OCI-LY1 (cell line): ENCODE measurements at regions not wholly inside any gene's neighbourhood (a gene's known extent, or its start where the extent isn't known, plus 50 kb on each side); places are given as distances from the start of the nearest gene placed in this dataset.

Experiments
- H2AFZ ChIP-seq: fragments of 200-600 bp; sonication (generic), shearing (Covaris generic); 2 replicates; pipeline ENCODE4 v1.6.0; 2014; ENCODE audit warnings: antibody characterized with exemption, mild to moderate bottlenecking, low read length
- H3F3A ChIP-seq: fragments of 200-600 bp; sonication (generic), shearing (Covaris generic); 2 replicates; pipeline ENCODE4 v1.6.0; 2014; ENCODE audit warnings: mild to moderate bottlenecking, antibody characterized with exemption, low read length, moderate library complexity; ENCODE audit not compliant: insufficient read depth
- H3K27ac ChIP-seq: fragments of 200-600 bp; sonication (generic); 2 replicates; pipeline ENCODE4 v1.5.1; 2014; ENCODE audit warnings: low read length, mixed run types, mild to moderate bottlenecking, low read depth; ENCODE audit not compliant: poor library complexity, severe bottlenecking
- H3K27me3 ChIP-seq: fragments of 200-600 bp; sonication (generic); 2 replicates; pipeline ENCODE4 v1.6.0; 2014; ENCODE audit warnings: antibody characterized with exemption, mild to moderate bottlenecking, low read length, moderate library complexity; ENCODE audit not compliant: insufficient read depth
- H3K36me3 ChIP-seq: fragments of 200-600 bp; sonication (generic); 2 replicates; pipeline ENCODE4 v1.6.1; 2014; ENCODE audit warnings: mild to moderate bottlenecking, antibody characterized with exemption, low read length, moderate library complexity, mixed read lengths; ENCODE audit not compliant: insufficient read depth
- H3K4me1 ChIP-seq: fragments of 200-600 bp; sonication (generic); 2 replicates; pipeline ENCODE4 v1.5.1; 2014; ENCODE audit warnings: mild to moderate bottlenecking, low read length, moderate library complexity; ENCODE audit not compliant: insufficient read depth, severe bottlenecking
- H3K4me2 ChIP-seq: fragments of 200-600 bp; sonication (generic), shearing (Covaris generic); 2 replicates; pipeline ENCODE4 v1.6.1; 2014; ENCODE audit warnings: low read length
- H3K4me3 ChIP-seq: fragments of 200-600 bp; sonication (generic); 2 replicates; pipeline ENCODE4 v1.5.1; 2014; ENCODE audit warnings: low read length, low read depth, mild to moderate bottlenecking, mixed read lengths; ENCODE audit not compliant: poor library complexity, severe bottlenecking
- H3K79me2 ChIP-seq: fragments of 200-600 bp; shearing (Covaris generic); 2 replicates; pipeline ENCODE4 v1.6.1; 2016; ENCODE audit warnings: mixed run types, low read length, mixed read lengths; ENCODE audit not compliant: insufficient read depth
- H3K9ac ChIP-seq: fragments of 200-600 bp; sonication (generic), shearing (Covaris generic); 2 replicates; pipeline ENCODE4 v1.6.1; 2014; ENCODE audit warnings: mild to moderate bottlenecking, low read length, mixed read lengths
- H3K9me2 ChIP-seq: fragments of 200-600 bp; sonication (generic), shearing (Covaris generic); 2 replicates; pipeline ENCODE4 v1.6.1; 2014; ENCODE audit warnings: low read depth, mild to moderate bottlenecking, low read length, mixed read lengths
- H3K9me3 ChIP-seq: fragments of 200-600 bp; shearing (Covaris generic); 2 replicates; pipeline ENCODE4 v1.6.1; 2014; ENCODE audit warnings: low read length, mixed read lengths
- H4K20me1 ChIP-seq: fragments of 200-600 bp; sonication (generic), shearing (Covaris generic); 2 replicates; pipeline ENCODE4 v1.6.0; 2016; ENCODE audit warnings: mild to moderate bottlenecking, low read length; ENCODE audit not compliant: insufficient read depth
- EZH2 ChIP-seq: fragments of 200-600 bp; sonication (generic), shearing (Covaris generic); IDR thresholded peaks from 2 replicates; pipeline ENCODE4 v1.8.0; 2017; ENCODE audit warnings: borderline replicate concordance, mixed run types, mild to moderate bottlenecking, antibody characterized with exemption, low read length, moderate library complexity, mixed read lengths
- TF ChIP-seq, protein P1 (sequence below): fragments of 200-600 bp; sonication (generic), shearing (Covaris generic); IDR thresholded peaks from 2 replicates; pipeline ENCODE4 v1.5.1; 2017; ENCODE audit warnings: mild to moderate bottlenecking, antibody characterized with exemption, low read length, moderate library complexity, mixed read lengths

DNA sequence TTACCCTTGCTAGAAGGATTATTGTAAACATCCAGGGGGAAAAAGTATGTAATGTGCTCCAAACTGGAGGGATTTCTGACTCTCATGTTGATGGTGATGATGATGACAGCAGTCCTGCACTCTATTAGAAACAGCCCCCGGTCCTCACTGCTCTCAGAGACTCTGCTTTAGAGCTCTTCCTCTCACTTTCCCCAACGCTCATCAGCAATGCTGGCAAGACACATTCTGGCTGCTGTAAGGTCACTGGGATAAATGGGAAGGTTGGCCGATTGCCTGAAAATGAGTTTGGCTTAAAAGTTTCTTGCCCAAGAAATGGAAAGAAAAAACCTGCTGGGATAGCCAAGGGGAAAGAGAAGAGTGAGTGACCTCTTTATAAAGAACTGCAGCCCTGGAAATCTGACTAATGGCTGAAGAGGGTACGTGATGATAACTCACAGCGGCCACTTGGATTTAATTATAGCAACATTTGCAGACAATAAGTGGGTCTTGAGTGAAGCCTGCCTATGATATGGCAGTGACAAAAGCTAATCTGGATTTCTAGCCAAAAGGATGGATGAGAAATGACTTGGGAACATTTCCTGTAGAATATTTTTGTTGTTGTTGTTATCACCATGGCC, 235.8 kb downstream of the TMEM38B start:
- no peak overlapping the region for H3K27ac ChIP-seq
- H3K4me3 ChIP-seq = no peak overlapping the region
- H3K36me3 ChIP-seq = no peaks in the 10 kb centered on the region
- no peak overlapping the region for H3K9ac ChIP-seq
- H3F3A ChIP-seq = no peaks in the 10 kb centered on the region
- no peak overlapping the region for H2AFZ ChIP-seq
- no peak overlapping the region for H3K4me2 ChIP-seq
- H3K9me2 ChIP-seq = no peaks in the 10 kb centered on the region
- H3K9me3 ChIP-seq = no peaks in the 10 kb centered on the region
- H3K79me2 ChIP-seq = no peaks in the 10 kb centered on the region
- no peaks in the 10 kb centered on the region for H4K20me1 ChIP-seq
- H3K27me3 ChIP-seq = no peaks in the 10 kb centered on the region
- no peaks in the 10 kb centered on the region for H3K4me1 ChIP-seq
- TF ChIP-seq, protein P1, sequence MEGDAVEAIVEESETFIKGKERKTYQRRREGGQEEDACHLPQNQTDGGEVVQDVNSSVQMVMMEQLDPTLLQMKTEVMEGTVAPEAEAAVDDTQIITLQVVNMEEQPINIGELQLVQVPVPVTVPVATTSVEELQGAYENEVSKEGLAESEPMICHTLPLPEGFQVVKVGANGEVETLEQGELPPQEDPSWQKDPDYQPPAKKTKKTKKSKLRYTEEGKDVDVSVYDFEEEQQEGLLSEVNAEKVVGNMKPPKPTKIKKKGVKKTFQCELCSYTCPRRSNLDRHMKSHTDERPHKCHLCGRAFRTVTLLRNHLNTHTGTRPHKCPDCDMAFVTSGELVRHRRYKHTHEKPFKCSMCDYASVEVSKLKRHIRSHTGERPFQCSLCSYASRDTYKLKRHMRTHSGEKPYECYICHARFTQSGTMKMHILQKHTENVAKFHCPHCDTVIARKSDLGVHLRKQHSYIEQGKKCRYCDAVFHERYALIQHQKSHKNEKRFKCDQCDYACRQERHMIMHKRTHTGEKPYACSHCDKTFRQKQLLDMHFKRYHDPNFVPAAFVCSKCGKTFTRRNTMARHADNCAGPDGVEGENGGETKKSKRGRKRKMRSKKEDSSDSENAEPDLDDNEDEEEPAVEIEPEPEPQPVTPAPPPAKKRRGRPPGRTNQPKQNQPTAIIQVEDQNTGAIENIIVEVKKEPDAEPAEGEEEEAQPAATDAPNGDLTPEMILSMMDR = no peak
- TF ChIP-seq EZH2 = no peak

DNA sequence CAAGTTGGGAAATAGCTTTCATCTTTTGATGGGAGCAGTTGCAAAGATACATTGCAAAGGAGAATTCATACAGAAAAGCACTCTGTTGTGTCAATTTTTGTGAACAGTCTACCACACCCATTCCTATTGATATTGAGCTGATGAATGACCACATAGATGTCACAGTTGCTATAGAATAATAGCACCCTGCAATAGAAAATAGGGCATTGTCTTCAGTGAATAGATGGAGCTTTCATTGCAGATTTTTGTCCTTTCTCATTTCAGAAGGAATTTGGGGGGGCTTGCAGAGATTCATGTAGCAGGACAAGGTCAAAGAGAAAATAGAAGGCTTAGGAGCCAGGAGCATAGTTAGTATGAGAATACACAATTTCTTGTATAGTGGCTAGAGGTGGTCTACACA, 237.9 kb downstream of the TMEM38B start:
- Histone ChIP-seq H3K79me2 (no peaks in the 10 kb centered on the region), H3K4me3 (no peak overlapping the region), H3F3A (no peaks in the 10 kb centered on the region), H3K9ac (no peak overlapping the region), H3K9me2 (no peaks in the 10 kb centered on the region), H3K27ac (no peak overlapping the region), H3K4me2 (no peak overlapping the region), H3K4me1 (no peaks in the 10 kb centered on the region), H3K27me3 (no peaks in the 10 kb centered on the region), H3K36me3 (no peaks in the 10 kb centered on the region), H3K9me3 (no peaks in the 10 kb centered on the region), H2AFZ (no peak overlapping the region), H4K20me1 (no peaks in the 10 kb centered on the region)
- no peak for TF ChIP-seq EZH2
- TF ChIP-seq, protein P1 = no peak

GRCh38 chr9:105950448-105950847, 256.1 kb downstream of the TMEM38B start:
- no peak overlapping the region for H3K27ac ChIP-seq
- no peaks in the 10 kb centered on the region for H3K4me1 ChIP-seq
- no peak overlapping the region for H3K4me2 ChIP-seq
- H3K4me3 ChIP-seq = no peak overlapping the region
- H3K27me3 ChIP-seq = no peaks in the 10 kb centered on the region
- H3K9ac ChIP-seq = no peak overlapping the region
- no peaks in the 10 kb centered on the region for H3K79me2 ChIP-seq
- no peaks in the 10 kb centered on the region for H3K9me2 ChIP-seq
- H4K20me1 ChIP-seq = no peaks in the 10 kb centered on the region
- no peaks in the 10 kb centered on the region for H3K36me3 ChIP-seq
- H3F3A ChIP-seq = no peaks in the 10 kb centered on the region
- TF ChIP-seq, protein P1 = no peak
- TF ChIP-seq EZH2 = no peak
- H2AFZ ChIP-seq = no peak overlapping the region
- no peaks in the 10 kb centered on the region for H3K9me3 ChIP-seq
